ENCODE measurements at regions not wholly inside any gene's neighbourhood (a gene's known extent, or its start where the extent isn't known, plus 50 kb on each side); places are given as distances from the start of the nearest gene placed in this dataset.

DNA sequence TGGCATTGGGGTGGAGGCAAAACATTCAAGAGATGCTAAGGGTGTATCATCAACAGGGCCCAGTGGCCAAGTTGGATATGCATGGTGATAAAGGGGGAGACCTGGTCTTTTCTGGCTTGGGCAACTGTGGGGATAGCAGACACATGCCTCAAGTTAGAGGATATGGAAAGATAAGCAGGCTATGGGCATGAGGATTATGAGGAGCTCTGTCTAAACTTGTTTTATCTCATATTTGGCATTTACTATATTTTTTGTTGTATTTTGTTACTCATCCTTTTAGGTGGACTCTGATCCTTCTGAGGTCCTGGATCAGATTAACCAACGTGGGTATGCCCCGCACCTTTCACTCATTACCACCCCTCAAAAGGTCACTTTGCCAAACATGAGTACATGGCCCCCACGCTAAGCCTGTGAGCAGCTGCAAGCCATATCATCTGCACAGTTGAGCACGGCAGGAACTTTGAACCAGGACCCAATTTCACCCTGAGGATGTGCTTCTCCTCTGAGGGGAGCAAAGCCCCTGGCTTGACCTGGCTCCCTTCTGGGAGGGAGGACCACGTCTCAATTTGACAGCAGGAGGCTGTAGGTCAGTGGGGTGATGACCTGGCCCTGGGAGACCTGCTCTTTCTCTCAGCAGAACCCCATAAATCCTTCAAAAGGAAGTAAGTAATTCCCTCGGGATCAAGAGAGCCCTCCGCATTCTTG lies 71.1 kb upstream of the CD180 start:
- TF ChIP-seq, protein P1, sequence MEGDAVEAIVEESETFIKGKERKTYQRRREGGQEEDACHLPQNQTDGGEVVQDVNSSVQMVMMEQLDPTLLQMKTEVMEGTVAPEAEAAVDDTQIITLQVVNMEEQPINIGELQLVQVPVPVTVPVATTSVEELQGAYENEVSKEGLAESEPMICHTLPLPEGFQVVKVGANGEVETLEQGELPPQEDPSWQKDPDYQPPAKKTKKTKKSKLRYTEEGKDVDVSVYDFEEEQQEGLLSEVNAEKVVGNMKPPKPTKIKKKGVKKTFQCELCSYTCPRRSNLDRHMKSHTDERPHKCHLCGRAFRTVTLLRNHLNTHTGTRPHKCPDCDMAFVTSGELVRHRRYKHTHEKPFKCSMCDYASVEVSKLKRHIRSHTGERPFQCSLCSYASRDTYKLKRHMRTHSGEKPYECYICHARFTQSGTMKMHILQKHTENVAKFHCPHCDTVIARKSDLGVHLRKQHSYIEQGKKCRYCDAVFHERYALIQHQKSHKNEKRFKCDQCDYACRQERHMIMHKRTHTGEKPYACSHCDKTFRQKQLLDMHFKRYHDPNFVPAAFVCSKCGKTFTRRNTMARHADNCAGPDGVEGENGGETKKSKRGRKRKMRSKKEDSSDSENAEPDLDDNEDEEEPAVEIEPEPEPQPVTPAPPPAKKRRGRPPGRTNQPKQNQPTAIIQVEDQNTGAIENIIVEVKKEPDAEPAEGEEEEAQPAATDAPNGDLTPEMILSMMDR (IDR thresholded peaks at IDR 0.05): no peak
- Histone ChIP-seq H3K4me3 (peak overlapping the region; percentile 27), H3K27ac (peak overlapping the region; percentile 89 to 96)
- DNase-seq (ENCODE audit: low spot score): no peak

DNA sequence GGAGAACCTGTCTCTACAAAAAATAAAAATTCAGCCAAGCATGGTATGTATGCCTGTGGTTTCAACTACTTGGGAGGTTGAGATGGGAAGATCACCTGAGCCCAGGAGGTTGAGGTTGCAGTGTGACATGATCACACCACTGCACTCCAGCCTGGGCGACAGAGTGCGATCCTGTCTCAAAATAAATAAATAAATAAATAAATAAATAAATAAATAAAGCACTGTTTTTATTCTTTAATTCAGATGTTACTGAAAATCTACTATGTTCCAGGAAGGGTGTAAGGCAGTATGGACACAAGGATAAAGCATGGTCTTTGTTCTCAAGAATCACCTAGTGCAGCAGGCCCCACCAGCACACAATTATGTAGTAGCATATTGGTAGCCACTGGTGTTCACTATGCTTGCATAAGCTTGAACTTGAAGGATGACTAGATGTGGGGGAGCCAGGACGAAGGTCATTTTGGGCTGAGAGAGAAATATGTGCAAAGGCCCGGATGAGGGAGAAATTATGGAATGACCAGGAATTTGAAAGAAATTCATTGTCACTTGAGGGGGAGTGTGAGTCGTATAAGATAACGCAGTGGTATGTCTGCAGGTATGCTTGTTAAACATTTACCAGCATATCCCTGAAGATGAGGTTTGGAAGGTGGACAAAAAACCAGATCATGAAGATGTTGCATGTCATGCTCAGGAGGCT lies 70.2 kb upstream of the CD180 start:
- DNase-seq (ENCODE audit: low spot score): no peak
- TF ChIP-seq, protein P1 (IDR thresholded peaks at IDR 0.05): no peak
- Histone ChIP-seq H3K4me3 (no peak overlapping the region), H3K27ac (peak overlapping the region in 1 of 2 donors; percentile 96)

DNA sequence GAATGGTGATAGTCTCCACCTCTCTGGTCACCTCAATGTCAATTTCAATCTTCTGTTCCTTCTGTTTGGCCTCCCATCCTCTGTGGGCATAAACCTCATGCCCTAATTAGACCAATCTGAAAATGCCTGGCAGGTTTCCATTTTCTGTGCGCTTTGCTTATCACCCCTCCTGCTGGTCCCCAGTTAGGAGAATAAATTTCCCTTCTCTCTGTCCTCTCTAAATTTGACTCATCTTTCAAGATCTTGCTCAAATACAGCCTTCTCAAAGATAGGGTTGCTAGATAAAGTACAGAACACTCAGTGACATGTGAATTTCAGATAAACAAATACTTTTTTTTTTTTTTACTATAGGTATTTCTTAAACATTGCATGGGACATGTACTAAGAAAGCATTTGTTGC lies 69.4 kb upstream of the CD180 start:
- no peak for DNase-seq (ENCODE audit: low spot score)
- Histone ChIP-seq H3K27ac (no peak overlapping the region), H3K4me3 (no peak overlapping the region)
- TF ChIP-seq, protein P1 (IDR thresholded peaks at IDR 0.05): no peak

DNA sequence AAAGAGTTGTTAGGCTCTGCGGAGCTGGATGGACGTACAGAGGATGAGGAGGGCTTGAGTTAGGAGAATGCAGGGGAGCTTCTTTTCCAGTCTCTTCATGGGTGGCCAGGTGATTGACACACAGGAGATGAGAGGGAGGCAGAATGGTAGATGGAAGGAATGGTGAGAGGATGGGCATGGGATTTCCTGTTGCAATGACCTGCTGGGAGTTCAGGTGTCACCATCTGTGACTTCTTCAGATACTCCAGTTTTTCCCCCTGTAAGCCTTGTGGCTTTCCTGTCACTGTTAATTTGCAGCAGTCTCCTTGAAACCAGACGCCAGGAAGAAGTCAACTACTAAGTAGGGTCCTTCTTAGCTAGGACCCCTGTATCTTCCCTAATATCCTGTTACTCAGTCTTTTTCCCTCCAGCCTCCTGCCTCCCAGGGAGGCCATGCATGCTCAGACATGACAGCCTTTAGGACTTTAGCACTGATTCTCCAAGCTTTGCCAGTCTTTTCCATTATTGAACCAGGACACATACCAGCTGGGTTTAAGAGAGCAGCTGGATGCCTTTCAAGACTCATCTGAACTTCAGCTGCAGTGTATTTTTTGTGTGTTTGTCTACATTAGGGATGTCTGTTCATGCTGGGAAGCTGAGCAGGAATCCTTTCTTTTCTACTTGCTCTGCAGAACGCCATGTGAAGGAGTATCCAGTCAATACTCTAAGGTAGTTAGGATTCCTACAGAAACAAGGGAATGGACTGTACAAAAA lies 67.2 kb upstream of the CD180 start:
- TF ChIP-seq, protein P1 (IDR thresholded peaks at IDR 0.05): no peak
- H3K4me3 ChIP-seq: no peak overlapping the region
- no peak for DNase-seq (ENCODE audit: low spot score)
- no peak overlapping the region for H3K27ac ChIP-seq

DNA sequence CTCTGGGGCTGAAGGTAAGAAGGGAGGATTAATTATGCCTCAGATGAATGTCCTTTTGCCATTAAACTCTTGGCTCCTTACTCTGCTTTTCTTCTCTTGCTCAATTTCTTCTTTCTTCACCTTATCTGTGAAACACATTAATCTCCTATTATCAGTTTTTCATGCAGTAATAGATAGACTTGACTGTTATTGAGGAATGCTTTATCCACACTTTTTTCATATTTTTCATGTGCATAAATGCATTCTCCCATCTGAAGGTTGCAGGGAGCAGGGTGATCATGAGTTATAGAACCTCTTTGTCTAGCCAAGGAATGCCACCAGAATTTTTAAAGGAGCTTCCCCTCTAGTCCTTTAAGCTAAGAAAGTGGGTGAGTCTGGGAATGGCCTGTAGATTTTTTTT lies 66.4 kb upstream of the CD180 start:
- TF ChIP-seq, protein P1 (IDR thresholded peaks at IDR 0.05): no peak
- no peak for DNase-seq (ENCODE audit: low spot score)
- Histone ChIP-seq H3K27ac (no peak overlapping the region), H3K4me3 (no peak overlapping the region)

DNA sequence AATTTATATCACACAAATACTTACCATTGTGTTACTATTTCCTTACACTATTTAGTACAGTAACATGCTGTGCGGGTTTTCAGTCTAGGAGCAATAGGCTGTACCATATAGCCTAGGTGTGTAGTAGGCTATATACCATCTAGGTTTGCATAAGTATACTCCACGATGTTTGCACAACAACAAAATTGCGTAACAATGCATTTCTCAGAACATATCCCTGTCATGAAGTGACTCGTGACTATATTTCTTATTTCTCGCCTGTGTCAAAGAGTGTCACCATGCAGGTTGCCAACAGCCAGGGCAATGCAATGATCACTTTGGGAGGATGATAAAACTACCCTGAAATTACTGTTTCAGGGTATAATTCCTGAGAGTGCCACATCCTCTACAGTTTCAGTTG lies 65.6 kb upstream of the CD180 start:
- H3K27ac ChIP-seq: no peak overlapping the region
- TF ChIP-seq, protein P1 (IDR thresholded peaks at IDR 0.05): no peak
- no peak for DNase-seq (ENCODE audit: low spot score)
- no peak overlapping the region for H3K4me3 ChIP-seq
